Mucosa of descending colon (tissue), 3 donors: ENCODE measurements at regions not wholly inside any gene's neighbourhood (a gene's known extent, or its start where the extent isn't known, plus 50 kb on each side); places are given as distances from the start of the nearest gene placed in this dataset.

ENCODE experiments used
- ATAC-seq: fragments of 200-7000 bp; cut with Tn5 transposase; one replicate; pipeline ENCODE4 v1.9.1; 2020; ENCODE audit warnings: mild to moderate bottlenecking, moderate library complexity
- DNase-seq, 3 donors: peaks; one replicate each; pipeline ENCODE4 v3.0.0-alpha.2; 2020
- H3K36me3 ChIP-seq: fragments of 200-600 bp; one replicate; pipeline ENCODE4 v1.8.0; 2021; ENCODE audit warnings: low read depth, mild to moderate bottlenecking
- H3K4me1 ChIP-seq: fragments of 200-600 bp; one replicate; pipeline ENCODE4 v1.8.0; 2021; ENCODE audit warnings: low read depth, mild to moderate bottlenecking
- H3K4me3 ChIP-seq: fragments of 200-600 bp; one replicate; pipeline ENCODE4 v1.8.0; 2021; ENCODE audit warnings: mild to moderate bottlenecking
- H3K9me3 ChIP-seq: fragments of 200-600 bp; one replicate; pipeline ENCODE4 v1.8.0; 2021; ENCODE audit warnings: mild to moderate bottlenecking
- intact Hi-C, 2 donors: fragments of 100-400 bp; cut with DNase I in 1 of 2; cut with micrococcal nuclease in 1 of 2; formaldehyde crosslinking; loops; one replicate each; pipeline versions ENCODE4 v1.11.0 to v1.11.1; 2022; cut with DNase I, micrococcal nuclease
- TF ChIP-seq, protein P1 (sequence below): fragments of 200-600 bp; IDR thresholded peaks from one replicate; pipeline ENCODE4 v1.8.0; 2022; ENCODE audit warnings: antibody characterized with exemption, mild to moderate bottlenecking
- donor health status: DM: no; HTN: no; CAD: no; lungs with moderate emphysema.
- donor health status: DM: no; HTN: no; CAD: no.
- donor health status: DM: no; HTN: yes; CAD: no.

GRCh38 chr12:82186282-82186681 is 171.9 kb downstream of the CCDC59 start:
- no peak overlapping the region for H3K4me3 ChIP-seq
- TF ChIP-seq, protein P1, sequence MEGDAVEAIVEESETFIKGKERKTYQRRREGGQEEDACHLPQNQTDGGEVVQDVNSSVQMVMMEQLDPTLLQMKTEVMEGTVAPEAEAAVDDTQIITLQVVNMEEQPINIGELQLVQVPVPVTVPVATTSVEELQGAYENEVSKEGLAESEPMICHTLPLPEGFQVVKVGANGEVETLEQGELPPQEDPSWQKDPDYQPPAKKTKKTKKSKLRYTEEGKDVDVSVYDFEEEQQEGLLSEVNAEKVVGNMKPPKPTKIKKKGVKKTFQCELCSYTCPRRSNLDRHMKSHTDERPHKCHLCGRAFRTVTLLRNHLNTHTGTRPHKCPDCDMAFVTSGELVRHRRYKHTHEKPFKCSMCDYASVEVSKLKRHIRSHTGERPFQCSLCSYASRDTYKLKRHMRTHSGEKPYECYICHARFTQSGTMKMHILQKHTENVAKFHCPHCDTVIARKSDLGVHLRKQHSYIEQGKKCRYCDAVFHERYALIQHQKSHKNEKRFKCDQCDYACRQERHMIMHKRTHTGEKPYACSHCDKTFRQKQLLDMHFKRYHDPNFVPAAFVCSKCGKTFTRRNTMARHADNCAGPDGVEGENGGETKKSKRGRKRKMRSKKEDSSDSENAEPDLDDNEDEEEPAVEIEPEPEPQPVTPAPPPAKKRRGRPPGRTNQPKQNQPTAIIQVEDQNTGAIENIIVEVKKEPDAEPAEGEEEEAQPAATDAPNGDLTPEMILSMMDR = no peak
- H3K9me3 ChIP-seq = no peaks in the 10 kb centered on the region
- DNase-seq (no peak), ATAC-seq (no peak)
- H3K4me1 ChIP-seq = no peaks in the 10 kb centered on the region
- intact Hi-C loops = no loop called here
- no peaks in the 10 kb centered on the region for H3K36me3 ChIP-seq

- TF ChIP-seq, protein P1 = no peak
- intact Hi-C loops = no loop called here
- no peak overlapping the region for H3K4me3 ChIP-seq
- no peaks in the 10 kb centered on the region for H3K36me3 ChIP-seq
- DNase-seq (no peak), ATAC-seq (no peak)
- no peaks in the 10 kb centered on the region for H3K9me3 ChIP-seq
- H3K4me1 ChIP-seq = no peaks in the 10 kb centered on the region
Measured at GRCh38 chr12:82184844-82185243, 173.3 kb downstream of the CCDC59 start.

GRCh38 chr12:82182601-82183190 is 175.5 kb downstream of the CCDC59 start:
- TF ChIP-seq, protein P1 = no peak
- no peak for DNase-seq

GRCh38 chr12:82176761-82177490 is 181.3 kb downstream of the CCDC59 start:
- Histone ChIP-seq H3K4me1 (no peaks in the 10 kb centered on the region), H3K4me3 (no peak overlapping the region), H3K36me3 (no peaks in the 10 kb centered on the region), H3K9me3 (no peaks in the 10 kb centered on the region)
- ATAC-seq = no peak
- intact Hi-C loops = no loop called here
- TF ChIP-seq, protein P1 = no peak
- DNase-seq = no peak

More at GRCh38 chr12:82182601-82183190, 175.5 kb downstream of the CCDC59 start:
- no peak overlapping the region for H3K4me3 ChIP-seq
- intact Hi-C loops = no loop called here
- no peaks in the 10 kb centered on the region for H3K4me1 ChIP-seq
- H3K36me3 ChIP-seq = no peaks in the 10 kb centered on the region
- ATAC-seq = no peak
- no peaks in the 10 kb centered on the region for H3K9me3 ChIP-seq

GRCh38 chr12:82176026-82176425 is 182.2 kb downstream of the CCDC59 start:
- no peaks in the 10 kb centered on the region for H3K9me3 ChIP-seq
- no peak for DNase-seq
- intact Hi-C loops = no loop called here
- no peak overlapping the region for H3K4me3 ChIP-seq
- H3K36me3 ChIP-seq = no peaks in the 10 kb centered on the region
- no peaks in the 10 kb centered on the region for H3K4me1 ChIP-seq
- ATAC-seq = no peak
- TF ChIP-seq, protein P1 = no peak
